WTC11 (cell line): ENCODE measurements at regions not wholly inside any gene's neighbourhood (a gene's known extent, or its start where the extent isn't known, plus 50 kb on each side); places are given as distances from the start of the nearest gene placed in this dataset.

Experiments
- ELF4 ChIP-seq: sonication (generic); formaldehyde crosslinking; IDR thresholded peaks from 2 replicates; pipeline ENCODE4 v1.8.1; 2022; ENCODE audit warnings: low read depth, mild to moderate bottlenecking, moderate library complexity, missing genetic modification reagents
- ETV6 ChIP-seq: sonication (generic); formaldehyde crosslinking; IDR thresholded peaks from 2 replicates; pipeline ENCODE4 v1.8.1; 2022; ENCODE audit warnings: mild to moderate bottlenecking, missing genetic modification reagents
- FOXJ3 ChIP-seq: sonication (generic); formaldehyde crosslinking; IDR thresholded peaks from 2 replicates; pipeline ENCODE4 v1.9.0; 2021; ENCODE audit warnings: missing genetic modification reagents, mild to moderate bottlenecking, borderline replicate concordance
- FOXP1 ChIP-seq: sonication (generic); formaldehyde crosslinking; IDR thresholded peaks from 2 replicates; pipeline ENCODE4 v1.8.0; 2022; ENCODE audit warnings: missing genetic modification reagents, mild to moderate bottlenecking, moderate library complexity, borderline replicate concordance
- IRF2 ChIP-seq: sonication (generic); formaldehyde crosslinking; IDR thresholded peaks from 2 replicates; pipeline ENCODE4 v1.8.0; 2022; ENCODE audit warnings: low read depth, missing genetic modification reagents, borderline replicate concordance
- JAZF1 ChIP-seq: fragments of 250-450 bp; sonication (Bioruptor Pico); IDR thresholded peaks from 2 replicates; pipeline ENCODE4 v1.9.0; 2021; ENCODE audit warnings: moderate library complexity, mild to moderate bottlenecking, inconsistent platforms
- MXD4 ChIP-seq: fragments of 250-450 bp; sonication (Bioruptor Pico); IDR thresholded peaks from 2 replicates; pipeline ENCODE4 v1.8.0; 2021; ENCODE audit warnings: mild to moderate bottlenecking, moderate library complexity, borderline replicate concordance
- PRRX2 ChIP-seq: fragments of 250-450 bp; sonication (Bioruptor Pico); IDR thresholded peaks from 2 replicates; pipeline ENCODE4 v1.8.0; 2021; ENCODE audit warnings: mild to moderate bottlenecking
- TEAD4 ChIP-seq: sonication (generic); formaldehyde crosslinking; IDR thresholded peaks from 2 replicates; pipeline ENCODE4 v1.8.0; 2022; ENCODE audit warnings: mild to moderate bottlenecking, missing genetic modification reagents
- ZNF232 ChIP-seq: sonication (generic); formaldehyde crosslinking; IDR thresholded peaks from 2 replicates; pipeline ENCODE4 v1.8.0; 2022; ENCODE audit warnings: mild to moderate bottlenecking, missing genetic modification reagents
- ZNF263 ChIP-seq: sonication (generic); formaldehyde crosslinking; IDR thresholded peaks from 2 replicates; pipeline ENCODE4 v1.8.1; 2022; ENCODE audit warnings: low read depth, mild to moderate bottlenecking, moderate library complexity, missing genetic modification reagents
- TF ChIP-seq, protein P1 (sequence below): fragments of 200-600 bp; IDR thresholded peaks from 2 replicates; pipeline ENCODE4 v1.8.0; 2022; ENCODE audit warnings: antibody characterized with exemption
- TF ChIP-seq, protein P2 (sequence below): sonication (generic); formaldehyde crosslinking; IDR thresholded peaks from 2 replicates; pipeline ENCODE4 v1.8.0; 2023; ENCODE audit warnings: missing genetic modification reagents, mild to moderate bottlenecking, borderline replicate concordance
- TF ChIP-seq, protein P3 (sequence below): sonication (generic); formaldehyde crosslinking; IDR thresholded peaks from 2 replicates; pipeline ENCODE4 v1.8.0; 2022; ENCODE audit warnings: mild to moderate bottlenecking, missing genetic modification reagents

- TF ChIP-seq, protein P1, sequence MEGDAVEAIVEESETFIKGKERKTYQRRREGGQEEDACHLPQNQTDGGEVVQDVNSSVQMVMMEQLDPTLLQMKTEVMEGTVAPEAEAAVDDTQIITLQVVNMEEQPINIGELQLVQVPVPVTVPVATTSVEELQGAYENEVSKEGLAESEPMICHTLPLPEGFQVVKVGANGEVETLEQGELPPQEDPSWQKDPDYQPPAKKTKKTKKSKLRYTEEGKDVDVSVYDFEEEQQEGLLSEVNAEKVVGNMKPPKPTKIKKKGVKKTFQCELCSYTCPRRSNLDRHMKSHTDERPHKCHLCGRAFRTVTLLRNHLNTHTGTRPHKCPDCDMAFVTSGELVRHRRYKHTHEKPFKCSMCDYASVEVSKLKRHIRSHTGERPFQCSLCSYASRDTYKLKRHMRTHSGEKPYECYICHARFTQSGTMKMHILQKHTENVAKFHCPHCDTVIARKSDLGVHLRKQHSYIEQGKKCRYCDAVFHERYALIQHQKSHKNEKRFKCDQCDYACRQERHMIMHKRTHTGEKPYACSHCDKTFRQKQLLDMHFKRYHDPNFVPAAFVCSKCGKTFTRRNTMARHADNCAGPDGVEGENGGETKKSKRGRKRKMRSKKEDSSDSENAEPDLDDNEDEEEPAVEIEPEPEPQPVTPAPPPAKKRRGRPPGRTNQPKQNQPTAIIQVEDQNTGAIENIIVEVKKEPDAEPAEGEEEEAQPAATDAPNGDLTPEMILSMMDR: no peak
- no peak for TF ChIP-seq FOXJ3 (CRISPR knock-in tag)
- no peak for TF ChIP-seq TEAD4 (CRISPR knock-in tag)
- TF ChIP-seq IRF2 (CRISPR knock-in tag): no peak
- no peak for TF ChIP-seq MXD4 (CRISPR knock-in tag)
- TF ChIP-seq FOXP1 (CRISPR knock-in tag): no peak
- TF ChIP-seq, protein P2, sequence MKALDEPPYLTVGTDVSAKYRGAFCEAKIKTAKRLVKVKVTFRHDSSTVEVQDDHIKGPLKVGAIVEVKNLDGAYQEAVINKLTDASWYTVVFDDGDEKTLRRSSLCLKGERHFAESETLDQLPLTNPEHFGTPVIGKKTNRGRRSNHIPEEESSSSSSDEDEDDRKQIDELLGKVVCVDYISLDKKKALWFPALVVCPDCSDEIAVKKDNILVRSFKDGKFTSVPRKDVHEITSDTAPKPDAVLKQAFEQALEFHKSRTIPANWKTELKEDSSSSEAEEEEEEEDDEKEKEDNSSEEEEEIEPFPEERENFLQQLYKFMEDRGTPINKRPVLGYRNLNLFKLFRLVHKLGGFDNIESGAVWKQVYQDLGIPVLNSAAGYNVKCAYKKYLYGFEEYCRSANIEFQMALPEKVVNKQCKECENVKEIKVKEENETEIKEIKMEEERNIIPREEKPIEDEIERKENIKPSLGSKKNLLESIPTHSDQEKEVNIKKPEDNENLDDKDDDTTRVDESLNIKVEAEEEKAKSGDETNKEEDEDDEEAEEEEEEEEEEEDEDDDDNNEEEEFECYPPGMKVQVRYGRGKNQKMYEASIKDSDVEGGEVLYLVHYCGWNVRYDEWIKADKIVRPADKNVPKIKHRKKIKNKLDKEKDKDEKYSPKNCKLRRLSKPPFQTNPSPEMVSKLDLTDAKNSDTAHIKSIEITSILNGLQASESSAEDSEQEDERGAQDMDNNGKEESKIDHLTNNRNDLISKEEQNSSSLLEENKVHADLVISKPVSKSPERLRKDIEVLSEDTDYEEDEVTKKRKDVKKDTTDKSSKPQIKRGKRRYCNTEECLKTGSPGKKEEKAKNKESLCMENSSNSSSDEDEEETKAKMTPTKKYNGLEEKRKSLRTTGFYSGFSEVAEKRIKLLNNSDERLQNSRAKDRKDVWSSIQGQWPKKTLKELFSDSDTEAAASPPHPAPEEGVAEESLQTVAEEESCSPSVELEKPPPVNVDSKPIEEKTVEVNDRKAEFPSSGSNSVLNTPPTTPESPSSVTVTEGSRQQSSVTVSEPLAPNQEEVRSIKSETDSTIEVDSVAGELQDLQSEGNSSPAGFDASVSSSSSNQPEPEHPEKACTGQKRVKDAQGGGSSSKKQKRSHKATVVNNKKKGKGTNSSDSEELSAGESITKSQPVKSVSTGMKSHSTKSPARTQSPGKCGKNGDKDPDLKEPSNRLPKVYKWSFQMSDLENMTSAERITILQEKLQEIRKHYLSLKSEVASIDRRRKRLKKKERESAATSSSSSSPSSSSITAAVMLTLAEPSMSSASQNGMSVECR (CRISPR knock-in tag): no peak
- no peak for TF ChIP-seq ELF4 (CRISPR knock-in tag)
- TF ChIP-seq, protein P3, sequence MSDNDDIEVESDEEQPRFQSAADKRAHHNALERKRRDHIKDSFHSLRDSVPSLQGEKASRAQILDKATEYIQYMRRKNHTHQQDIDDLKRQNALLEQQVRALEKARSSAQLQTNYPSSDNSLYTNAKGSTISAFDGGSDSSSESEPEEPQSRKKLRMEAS (CRISPR knock-in tag): no peak
- no peak for TF ChIP-seq ZNF232
- no peak for TF ChIP-seq JAZF1 (CRISPR knock-in tag)
- no peak for TF ChIP-seq ZNF263 (CRISPR knock-in tag)
- no peak for TF ChIP-seq ETV6 (CRISPR knock-in tag)
- TF ChIP-seq PRRX2 (CRISPR knock-in tag): no peak
These were observed 290.8 kb downstream of the EMP1 start for GRCh38 chr12:13487326-13487725.
